T-cell (primary cell): ENCODE measurements at regions not wholly inside any gene's neighbourhood (a gene's known extent, or its start where the extent isn't known, plus 50 kb on each side); places are given as distances from the start of the nearest gene placed in this dataset.

ENCODE experiments used
- ATAC-seq, 4 experiments: fragments of 200-7000 bp in 3 of 4; fragments of 150-1000 bp in 1 of 4; cut with Tn5 transposase; replicated peaks in 1 of 4; 1 replicate in 3 of 4; 2 replicates in 1 of 4; pipeline ENCODE4 v1.10.0; 2021; ENCODE audit warnings: moderate library complexity in 3 of 4, mild to moderate bottlenecking in 2 of 4, moderate number of reproducible peaks in 1 of 4
- CTCF ChIA-PET, 2 donors: fragments of 300-600 bp; sonication (Branson Sonifier 250); formaldehyde crosslinking; loops; one replicate each; lab custom pipeline; 2022; ENCODE audit warnings: antibody characterized with exemption in 2 of 2; lab: Charles Lee
- POLR2A ChIA-PET, 2 donors: fragments of 300-600 bp; sonication (Branson Sonifier 250); formaldehyde crosslinking; loops; one replicate each; lab custom pipeline; 2022; ENCODE audit warnings: antibody characterized with exemption in 2 of 2; lab: Charles Lee
- DNase-seq, 35 experiments: peaks; one replicate each; pipeline versions ENCODE4 v3.0.0 to v3.0.0-alpha.2; 2013 to 2023
- H3K27ac ChIP-seq: one replicate; pipeline ENCODE4 v1.5.1; 2013; ENCODE audit warnings: low read length
- H3K27me3 ChIP-seq, 2 experiments: replicated peaks in 1 of 2; 1 replicate in 1 of 2; 2 replicates in 1 of 2; pipeline versions ENCODE4 v1.6.1 to v1.7.0; 2013; ENCODE audit warnings: low read length in 1 of 2, mixed read lengths in 1 of 2; ENCODE audit not compliant: control insufficient read depth in 2 of 2, insufficient read depth in 2 of 2; ENCODE audit errors: extremely low read depth in 1 of 2
- H3K36me3 ChIP-seq, 2 donors: 1 replicate in 1 of 2; 2 replicates in 1 of 2; pipeline versions ENCODE4 v1.6.1 to v1.7.0; 2013; ENCODE audit warnings: low read length in 1 of 2; ENCODE audit not compliant: control insufficient read depth in 2 of 2, insufficient read depth in 1 of 2; ENCODE audit errors: extremely low read depth in 1 of 2
- H3K4me1 ChIP-seq, 2 experiments: 1 replicate in 1 of 2; 2 replicates in 1 of 2; pipeline versions ENCODE4 v1.6.1 to v1.7.0; 2013; ENCODE audit warnings: low read length in 2 of 2, mixed read lengths in 1 of 2; ENCODE audit not compliant: insufficient read depth in 2 of 2, control insufficient read depth in 1 of 2; ENCODE audit errors: extremely low read depth in 1 of 2
- H3K4me3 ChIP-seq, 2 donors: 1 replicate in 1 of 2; 2 replicates in 1 of 2; pipeline versions ENCODE4 v1.5.1 to v1.7.0; 2013; ENCODE audit warnings: mild to moderate bottlenecking in 2 of 2, low read length in 1 of 2, moderate library complexity in 1 of 2; ENCODE audit not compliant: control insufficient read depth in 1 of 2; ENCODE audit errors: extremely low read depth in 1 of 2
- H3K9me3 ChIP-seq: 2 replicates; pipeline ENCODE4 v1.7.0; 2013
- H3K27ac Mint-ChIP-seq, 2 donors: one replicate each; pipeline ENCODE4 v1.8.0; 2020 to 2021; ENCODE audit warnings: mild to moderate bottlenecking in 2 of 2, mixed read lengths in 2 of 2
- H3K27me3 Mint-ChIP-seq, 2 donors: one replicate each; pipeline ENCODE4 v1.8.0; 2021 to 2022; ENCODE audit warnings: mixed read lengths in 2 of 2
- H3K36me3 Mint-ChIP-seq: one replicate; pipeline ENCODE4 v1.8.0; 2021; ENCODE audit warnings: mixed read lengths
- H3K4me1 Mint-ChIP-seq, 3 donors: one replicate each; pipeline ENCODE4 v1.8.0; 2020 to 2022; ENCODE audit warnings: mixed read lengths in 3 of 3, mild to moderate bottlenecking in 1 of 3
- H3K4me3 Mint-ChIP-seq, 3 donors: one replicate each; pipeline ENCODE4 v1.8.0; 2020 to 2022; ENCODE audit warnings: mild to moderate bottlenecking in 3 of 3, mixed read lengths in 3 of 3, moderate library complexity in 3 of 3
- H3K9me3 Mint-ChIP-seq, 3 donors: one replicate each; pipeline ENCODE4 v1.8.0; 2020 to 2022; ENCODE audit warnings: mixed read lengths in 3 of 3
- WGBS: methylation state at CpG from one replicate; pipeline ENCODE4 v1.1.5; 2013; ENCODE audit warnings: missing lambda C conversion rate; ENCODE audit not compliant: insufficient coverage; 5-methylcytosine and 5-hydroxymethylcytosine counted together

GRCh38 chr4:100651499-100652175, 133.8 kb upstream of the EMCN start:
- Histone ChIP-seq H3K27me3 (no peaks in the 10 kb centered on the region), H3K4me1 (no peaks in the 10 kb centered on the region), H3K36me3 (no peaks in the 10 kb centered on the region), H3K4me3 (no peak overlapping the region), H3K27ac (no peak overlapping the region), H3K9me3 (no peaks in the 10 kb centered on the region)
- H3K27me3 Mint-ChIP-seq = peaks cover 0 to 8% of the 10 kb centered on the region in 2 donors
- H3K36me3 Mint-ChIP-seq = no peaks in the 10 kb centered on the region
- DNase-seq (no peak), ATAC-seq (no peak)
- 60% methylated on average over 1 of the region's 3 CpGs for WGBS
- no peaks in the 10 kb centered on the region for H3K4me1 Mint-ChIP-seq
- no peak overlapping the region for H3K27ac Mint-ChIP-seq
- CTCF ChIA-PET = no interaction called here
- POLR2A ChIA-PET = no interaction called here
- no peak overlapping the region for H3K4me3 Mint-ChIP-seq
- H3K9me3 Mint-ChIP-seq = no peaks in the 10 kb centered on the region

- no peaks in the 10 kb centered on the region for H3K36me3 Mint-ChIP-seq
- no peak overlapping the region for H3K4me3 Mint-ChIP-seq
- ChIA-PET POLR2A (no interaction called here), CTCF (no interaction called here)
- H3K27me3 ChIP-seq = no peaks in the 10 kb centered on the region
- no peak overlapping the region for H3K27ac ChIP-seq
- H3K27me3 Mint-ChIP-seq = peaks cover 0 to 3% of the 10 kb centered on the region in 2 donors
- H3K4me1 Mint-ChIP-seq = no peaks in the 10 kb centered on the region
- H3K4me3 ChIP-seq = no peak overlapping the region
- no CpG with 5 or more reads among the region's 1 CpG for WGBS
- no peaks in the 10 kb centered on the region for H3K4me1 ChIP-seq
- H3K27ac Mint-ChIP-seq = no peak overlapping the region
- no peak for ATAC-seq
- DNase-seq = no peak
- H3K36me3 ChIP-seq = no peaks in the 10 kb centered on the region
- no peaks in the 10 kb centered on the region for H3K9me3 ChIP-seq
- no peaks in the 10 kb centered on the region for H3K9me3 Mint-ChIP-seq
These were observed 131.6 kb upstream of the EMCN start for GRCh38 chr4:100649417-100649816.

GRCh38 chr4:100644150-100644549, 126.3 kb upstream of the EMCN start:
- POLR2A ChIA-PET = no interaction called here
- CTCF ChIA-PET = no interaction called here
- Mint-ChIP-seq H3K27ac (no peak overlapping the region), H3K9me3 (no peaks in the 10 kb centered on the region), H3K4me3 (no peak overlapping the region), H3K36me3 (no peaks in the 10 kb centered on the region), H3K27me3 (no peaks in the 10 kb centered on the region), H3K4me1 (no peaks in the 10 kb centered on the region)
- WGBS = no CpG with 5 or more reads among the region's 3 CpGs
- H3K9me3 ChIP-seq = no peaks in the 10 kb centered on the region
- H3K4me1 ChIP-seq = no peaks in the 10 kb centered on the region
- DNase-seq (no peak), ATAC-seq (no peak)
- H3K27ac ChIP-seq = no peak overlapping the region
- no peaks in the 10 kb centered on the region for H3K27me3 ChIP-seq
- H3K36me3 ChIP-seq = no peaks in the 10 kb centered on the region
- no peak overlapping the region for H3K4me3 ChIP-seq

GRCh38 chr4:100641336-100641735, 123.5 kb upstream of the EMCN start:
- ATAC-seq = no peak
- Histone ChIP-seq H3K4me1 (no peaks in the 10 kb centered on the region), H3K27me3 (no peaks in the 10 kb centered on the region), H3K27ac (no peak overlapping the region), H3K9me3 (no peaks in the 10 kb centered on the region), H3K4me3 (no peak overlapping the region), H3K36me3 (no peaks in the 10 kb centered on the region)
- Mint-ChIP-seq H3K9me3 (peaks cover 0 to 6% (median 3%) of the 10 kb centered on the region in 3 donors), H3K27ac (no peak overlapping the region), H3K4me1 (no peaks in the 10 kb centered on the region), H3K36me3 (no peaks in the 10 kb centered on the region), H3K27me3 (peaks cover 0 to 3% of the 10 kb centered on the region in 2 donors), H3K4me3 (no peak overlapping the region)
- no peak for DNase-seq
- CTCF ChIA-PET = no interaction called here
- POLR2A ChIA-PET = no interaction called here

GRCh38 chr4:100635899-100636298, 118.1 kb upstream of the EMCN start:
- Histone ChIP-seq H3K4me3 (no peak overlapping the region), H3K9me3 (no peaks in the 10 kb centered on the region), H3K36me3 (no peaks in the 10 kb centered on the region), H3K4me1 (no peaks in the 10 kb centered on the region), H3K27me3 (no peaks in the 10 kb centered on the region), H3K27ac (no peak overlapping the region)
- ChIA-PET CTCF (no interaction called here), POLR2A (no interaction called here)
- peaks cover 0 to 3% of the 10 kb centered on the region in 2 donors for H3K27me3 Mint-ChIP-seq
- no peak overlapping the region for H3K27ac Mint-ChIP-seq
- no peak overlapping the region for H3K4me3 Mint-ChIP-seq
- peaks cover 0 to 6% (median 3%) of the 10 kb centered on the region in 3 donors for H3K9me3 Mint-ChIP-seq
- no peak for DNase-seq
- H3K4me1 Mint-ChIP-seq = no peaks in the 10 kb centered on the region
- ATAC-seq = no peak
- no peaks in the 10 kb centered on the region for H3K36me3 Mint-ChIP-seq

DNA sequence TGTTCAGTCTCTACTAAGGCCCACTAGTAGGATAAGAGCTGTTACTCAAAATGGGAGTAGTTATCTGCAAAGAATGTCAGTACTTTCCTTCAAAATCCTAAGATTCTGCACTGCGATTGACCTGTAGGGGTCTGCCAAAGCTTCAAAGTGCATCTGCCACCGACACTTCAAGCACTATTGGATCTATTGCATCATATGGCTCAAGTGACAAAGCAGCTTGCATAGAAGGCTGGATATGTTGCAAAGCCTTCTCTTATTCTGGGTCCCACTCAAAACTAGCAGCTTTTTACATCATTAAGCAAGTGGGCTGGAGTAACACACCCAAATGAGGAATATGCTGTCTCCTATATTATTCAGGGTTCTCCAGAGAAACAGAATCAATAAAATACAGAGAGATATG, 115.4 kb upstream of the EMCN start:
- ChIA-PET CTCF (no interaction called here), POLR2A (no interaction called here)
- 86% methylated on average over 2 of the region's 2 CpGs for WGBS
- Mint-ChIP-seq H3K9me3 (peaks cover 0 to 6% (median 3%) of the 10 kb centered on the region in 3 donors), H3K4me3 (no peak overlapping the region), H3K27ac (no peak overlapping the region), H3K27me3 (no peaks in the 10 kb centered on the region), H3K36me3 (no peaks in the 10 kb centered on the region), H3K4me1 (no peaks in the 10 kb centered on the region)
- Histone ChIP-seq H3K4me1 (no peaks in the 10 kb centered on the region), H3K9me3 (no peaks in the 10 kb centered on the region), H3K27ac (no peak overlapping the region), H3K4me3 (no peak overlapping the region), H3K36me3 (no peaks in the 10 kb centered on the region), H3K27me3 (no peaks in the 10 kb centered on the region)
- no peak for DNase-seq
- no peak for ATAC-seq

DNA sequence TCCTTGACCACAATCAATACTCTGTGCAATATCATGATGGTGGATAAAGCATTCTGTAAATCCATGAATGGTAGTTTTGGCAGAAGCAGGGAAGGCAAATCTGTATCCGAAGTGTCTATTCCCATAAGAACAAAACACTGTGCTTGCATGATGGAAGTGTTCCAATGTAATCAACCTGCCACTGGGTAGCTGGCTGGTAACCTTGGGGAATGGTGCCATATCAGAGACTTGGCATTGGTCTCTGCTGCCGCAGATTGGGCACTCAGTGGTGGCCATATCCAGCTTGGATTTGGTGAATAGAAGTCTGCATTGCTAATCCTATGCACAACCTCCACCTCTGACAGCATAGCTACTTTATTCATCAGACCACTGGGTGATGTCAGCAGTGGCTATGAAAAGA, 114.3 kb upstream of the EMCN start:
- Histone ChIP-seq H3K27me3 (no peaks in the 10 kb centered on the region), H3K9me3 (no peaks in the 10 kb centered on the region), H3K4me3 (no peak overlapping the region), H3K4me1 (no peaks in the 10 kb centered on the region), H3K36me3 (no peaks in the 10 kb centered on the region), H3K27ac (no peak overlapping the region)
- Mint-ChIP-seq H3K36me3 (no peaks in the 10 kb centered on the region), H3K4me1 (no peaks in the 10 kb centered on the region), H3K27ac (no peak overlapping the region), H3K9me3 (no peaks in the 10 kb centered on the region), H3K4me3 (no peak overlapping the region), H3K27me3 (no peaks in the 10 kb centered on the region)
- CTCF ChIA-PET = no interaction called here
- WGBS = no CpG with 5 or more reads among the region's 2 CpGs
- POLR2A ChIA-PET = interaction anchor here in 1 of 2 donors (0.5 kb wide), 1 partner anchor 13 kb away, joined by 3 read pairs; no protein-coding TSS in a partner anchor
- DNase-seq = no peak
- no peak for ATAC-seq
